SK-N-MC (cell line): ENCODE measurements at regions not wholly inside any gene's neighbourhood (a gene's known extent, or its start where the extent isn't known, plus 50 kb on each side); places are given as distances from the start of the nearest gene placed in this dataset.

Experiments
- EZH2 ChIP-seq: fragments of 200-600 bp; sonication (generic); IDR thresholded peaks from one replicate; pipeline ENCODE4 v1.6.1; 2017; ENCODE audit warnings: antibody characterized with exemption
- FOXP2 ChIP-seq: optimal IDR thresholded peaks from 2 replicates; pipeline ENCODE3; 2011; ENCODE audit warnings: mild to moderate bottlenecking, moderate library complexity; ENCODE audit not compliant: insufficient read depth; ENCODE audit errors: extremely low read length, control extremely low read depth
- POLR2AphosphoS5 ChIP-seq: IDR thresholded peaks from 2 replicates; pipeline ENCODE4 v1.6.1; 2012; ENCODE audit warnings: mild to moderate bottlenecking, low read depth, low read length, borderline replicate concordance

DNA sequence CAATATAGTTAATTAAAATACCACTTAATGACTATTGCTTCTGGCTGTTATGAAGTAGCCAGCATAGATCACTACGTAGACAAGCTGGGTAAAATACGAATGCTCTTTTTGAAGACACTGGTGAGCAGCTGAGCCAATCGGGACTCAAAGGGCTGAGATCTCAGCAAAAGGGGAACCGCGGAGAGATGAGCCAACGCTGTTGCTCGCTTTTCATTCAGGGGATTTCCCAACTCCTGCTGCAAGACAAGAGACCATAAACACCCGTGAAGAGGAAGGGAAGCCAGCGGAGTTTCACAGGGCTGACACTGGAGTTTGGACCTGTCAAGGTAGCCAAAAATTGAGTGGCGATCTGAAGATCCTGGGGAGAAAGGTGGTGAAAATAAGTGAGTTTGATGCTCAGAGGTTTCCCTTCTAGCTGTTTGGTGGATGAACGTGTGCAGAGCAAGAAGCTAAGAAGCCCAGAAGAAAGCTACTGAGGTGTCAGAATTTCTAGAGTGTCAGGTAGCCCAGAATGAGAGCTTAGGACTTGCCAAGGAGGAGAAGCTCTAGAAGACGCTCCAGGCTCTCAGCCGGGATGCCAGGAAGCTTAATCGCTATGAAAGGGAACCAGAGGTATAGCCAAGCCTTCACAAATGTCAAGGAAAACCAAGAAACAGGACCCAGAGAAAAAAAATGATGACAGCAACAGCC is 79.6 kb upstream of the RNU6ATAC start:
- TF ChIP-seq EZH2 (no peak), POLR2AphosphoS5 (no peak), FOXP2 (no peak)
